HepG2 (cell line): ENCODE measurements at regions not wholly inside any gene's neighbourhood (a gene's known extent, or its start where the extent isn't known, plus 50 kb on each side); places are given as distances from the start of the nearest gene placed in this dataset.

Source experiments
- ATAC-seq: fragments of 200-7000 bp; cut with Tn5 transposase; 3 replicates; pipeline ENCODE4 v1.9.1; 2020; ENCODE audit warnings: mild to moderate bottlenecking, moderate library complexity
- BruUV-seq: library from RNA; stranded (reverse); fragments of 400-500 nt; replicated peaks from 2 replicates; lab custom pipeline; 2021; lab: Mats Ljungman, UMichigan
- CTCF ChIA-PET: fragments of 300-600 bp; formaldehyde crosslinking; extraction: SDS; loops from one replicate; lab custom pipeline; 2021; ENCODE audit warnings: low total read pairs, inconsistent platforms, low intra/inter-chr PET ratio; lab: Yijun Ruan, JAX
- POLR2A ChIA-PET: fragments of 350-600 bp; sonication (Branson Sonifier 250); formaldehyde crosslinking; loops from one replicate; lab custom pipeline; 2020; ENCODE audit warnings: antibody characterized with exemption, inconsistent platforms; lab: Yijun Ruan, JAX
- DNase-seq: peaks from one replicate; pipeline ENCODE4 v3.0.0-alpha.2; 2015; ENCODE audit warnings: low spot score
- FAIRE-seq: peaks from 3 replicates; lab custom pipeline; 2011; peaks lifted over from hg19 to GRCh38; lab: Jason Lieb, UNC
- H2AFZ ChIP-seq: one replicate; pipeline ENCODE4 v1.6.1; 2011; ENCODE audit warnings: low read length, inconsistent platforms
- H3K27ac ChIP-seq: fragments of 300-600 bp; 3 replicates; pipeline ENCODE4 v1.8.0; 2011; ENCODE audit warnings: mixed run types, mild to moderate bottlenecking, mixed read lengths, low read length, inconsistent platforms; ENCODE audit not compliant: insufficient read depth; ENCODE audit errors: extremely low read length
- H3K27me3 ChIP-seq, 2 experiments: fragments of 200-600 bp in 1 of 2; 2 replicates in 1 of 2; 3 replicates in 1 of 2; pipeline versions ENCODE4 v1.6.0 to v1.8.0; 2011; ENCODE audit warnings: low read length in 2 of 2, mild to moderate bottlenecking in 2 of 2, moderate library complexity in 2 of 2, inconsistent platforms in 1 of 2; ENCODE audit not compliant: insufficient read depth in 2 of 2, control insufficient read depth in 1 of 2
- H3K36me3 ChIP-seq, 2 experiments: fragments of 200-600 bp in 1 of 2; replicated peaks in 1 of 2; 2 replicates in 1 of 2; 3 replicates in 1 of 2; pipeline versions ENCODE4 v1.5.1 to v1.8.0; 2011; ENCODE audit warnings: low read length in 2 of 2, inconsistent platforms in 1 of 2; ENCODE audit not compliant: insufficient read depth in 2 of 2, control insufficient read depth in 1 of 2
- H3K4me1 ChIP-seq: 2 replicates; pipeline ENCODE4 v1.5.1; 2012; ENCODE audit warnings: low read length, inconsistent platforms; ENCODE audit not compliant: insufficient read depth
- H3K4me2 ChIP-seq: 2 replicates; pipeline ENCODE4 v1.6.0; 2011; ENCODE audit warnings: low read depth, low read length, inconsistent platforms
- H3K4me3 ChIP-seq, 3 experiments: fragments of 200-600 bp in 1 of 3; sonication (generic), shearing (Covaris generic) in 1 of 3; replicated peaks in 1 of 3; 2 replicates each; pipeline ENCODE4 v1.5.1; 2011 to 2016; ENCODE audit warnings: low read length in 3 of 3, inconsistent platforms in 2 of 3, low read depth in 2 of 3, mild to moderate bottlenecking in 2 of 3, control low read depth in 1 of 3, mixed read lengths in 1 of 3; ENCODE audit not compliant: insufficient read depth in 1 of 3
- H3K79me2 ChIP-seq: one replicate; pipeline ENCODE4 v1.6.1; 2011; ENCODE audit warnings: low read length, inconsistent platforms; ENCODE audit not compliant: insufficient read depth
- H3K9ac ChIP-seq: 2 replicates; pipeline ENCODE4 v1.6.0; 2011; ENCODE audit warnings: mild to moderate bottlenecking, low read depth, low read length, inconsistent platforms; ENCODE audit not compliant: insufficient read depth
- H3K9me3 ChIP-seq: 2 replicates; pipeline ENCODE4 v1.5.1; 2012; ENCODE audit warnings: mild to moderate bottlenecking, low read length
- H4K20me1 ChIP-seq: 2 replicates; pipeline ENCODE4 v1.6.0; 2011; ENCODE audit warnings: inconsistent platforms, mild to moderate bottlenecking, low read length, moderate library complexity; ENCODE audit not compliant: insufficient read depth
- EHMT2 ChIP-seq: fragments of 200-600 bp; sonication (generic); IDR thresholded peaks from 2 replicates; pipeline ENCODE4 v1.7.0; 2017; ENCODE audit warnings: antibody characterized with exemption, low read depth, low read length, borderline replicate concordance
- FOXC1 ChIP-seq: sonication (generic); formaldehyde crosslinking; IDR thresholded peaks from 2 replicates; pipeline ENCODE4 v1.8.0; 2022; ENCODE audit warnings: mild to moderate bottlenecking, missing genetic modification reagents, borderline replicate concordance
- FOXJ3 ChIP-seq: sonication (generic); formaldehyde crosslinking; IDR thresholded peaks from 2 replicates; pipeline ENCODE4 v1.4.0; 2020; ENCODE audit warnings: missing genetic modification reagents, mild to moderate bottlenecking, borderline replicate concordance
- GZF1 ChIP-seq: sonication (generic); formaldehyde crosslinking; IDR thresholded peaks from 2 replicates; pipeline ENCODE4 v1.5.1; 2020; ENCODE audit warnings: mild to moderate bottlenecking, missing genetic modification reagents
- HOXA3 ChIP-seq: sonication (generic); formaldehyde crosslinking; IDR thresholded peaks from 2 replicates; pipeline ENCODE4 v1.5.0; 2020; ENCODE audit warnings: missing genetic modification reagents
- HOXA7 ChIP-seq: sonication (generic); formaldehyde crosslinking; IDR thresholded peaks from 2 replicates; pipeline ENCODE4 v1.8.1; 2022; ENCODE audit warnings: mild to moderate bottlenecking, missing genetic modification reagents, moderate library complexity
- KLF16 ChIP-seq, 2 experiments: sonication (generic) in 1 of 2; formaldehyde crosslinking in 1 of 2; IDR thresholded peaks; 2 replicates each; pipeline versions ENCODE4 v1.6.1 to v1.8.0; 2016 to 2023; ENCODE audit warnings: missing genetic modification reagents in 2 of 2, missing compliant biosample characterization in 1 of 2
- MYNN ChIP-seq: sonication (generic); formaldehyde crosslinking; IDR thresholded peaks from 2 replicates; pipeline ENCODE4 v1.4.0; 2020; ENCODE audit warnings: mild to moderate bottlenecking, low read depth, missing genetic modification reagents
- NPAS2 ChIP-seq: sonication (generic); formaldehyde crosslinking; IDR thresholded peaks from 2 replicates; pipeline ENCODE4 v1.8.0; 2022; ENCODE audit warnings: mild to moderate bottlenecking, missing genetic modification reagents, borderline replicate concordance
- TCF12 ChIP-seq, 2 experiments: fragments of 450-650 bp in 1 of 2; sonication (generic) in 1 of 2; formaldehyde crosslinking in 1 of 2; IDR thresholded peaks; 2 replicates each; pipeline versions ENCODE4 v1.6.1 to v1.8.0; 2017 to 2022; ENCODE audit warnings: antibody characterized with exemption in 1 of 2, mild to moderate bottlenecking in 1 of 2, missing genetic modification reagents in 1 of 2, moderate library complexity in 1 of 2
- ZNF234 ChIP-seq: sonication (generic); formaldehyde crosslinking; conservative IDR thresholded peaks from 2 replicates; pipeline ENCODE4 v1.5.1; 2020; ENCODE audit warnings: mild to moderate bottlenecking, missing genetic modification reagents
- ZNF557 ChIP-seq: sonication (generic); formaldehyde crosslinking; IDR thresholded peaks from 2 replicates; pipeline ENCODE4 v1.4.0; 2020; ENCODE audit warnings: missing genetic modification reagents
- ZNF609 ChIP-seq: sonication (generic); formaldehyde crosslinking; IDR thresholded peaks from 2 replicates; pipeline ENCODE4 v1.4.0; 2020; ENCODE audit warnings: mild to moderate bottlenecking, missing genetic modification reagents, borderline replicate concordance
- ZNF644 ChIP-seq: IDR thresholded peaks from 2 replicates; pipeline ENCODE4 v1.6.1; 2016; ENCODE audit warnings: low read depth
- WGBS: methylation state at CpG from one replicate; pipeline ENCODE4 v1.1.6; 2017; ENCODE audit warnings: low lambda C conversion rate; 5-methylcytosine and 5-hydroxymethylcytosine counted together
- in situ Hi-C: cut with HindIII; loops from 2 replicates; pipeline ENCODE4 v1.10.0; 2017; ENCODE audit warnings: low pct_unique_long_range_greater_than_20kb; ENCODE audit not compliant: extremely low pct_ligation_motif_present
- intact Hi-C: fragments of 100-400 bp; cut with micrococcal nuclease; formaldehyde crosslinking; loops from one replicate; pipeline ENCODE4 v1.10.0; 2022; ENCODE audit not compliant: unreplicated experiment

GRCh38 chrY:21121065-21121464, 365.2 kb downstream of the RPS4Y2 start:
- DNase-seq (no peak), FAIRE-seq (no peak), ATAC-seq (no peak)
- Histone ChIP-seq H3K9ac (no peak overlapping the region), H3K36me3 (no peaks in the 10 kb centered on the region), H2AFZ (no peak overlapping the region), H3K27ac (no peak overlapping the region), H3K79me2 (no peaks in the 10 kb centered on the region), H3K27me3 (no peaks in the 10 kb centered on the region), H4K20me1 (no peaks in the 10 kb centered on the region), H3K4me3 (no peak overlapping the region), H3K9me3 (peaks cover 37% of the 10 kb centered on the region), H3K4me1 (no peaks in the 10 kb centered on the region), H3K4me2 (no peak overlapping the region)
- BruUV-seq, result no TSS peak
- ChIA-PET CTCF (no interaction called here), POLR2A (no interaction called here)
- intact Hi-C loops (no loop called here), in situ Hi-C loops (no loop called here)
- 70% methylated on average over 1 of the region's 1 CpG for WGBS
- TF ChIP-seq HOXA3 (CRISPR knock-in tag), result no peak
- TF ChIP-seq ZNF557 (CRISPR knock-in tag), result no peak
- TF ChIP-seq ZNF644 (CRISPR knock-in tag), result no peak
- TF ChIP-seq FOXC1, result no peak
- no peak for TF ChIP-seq MYNN (CRISPR knock-in tag)
- TF ChIP-seq KLF16 (CRISPR knock-in tag; IDR thresholded peaks at IDR 0.05), result no peak
- TF ChIP-seq NPAS2, result no peak
- TF ChIP-seq ZNF234, result no peak

- ATAC-seq (no peak), FAIRE-seq (no peak), DNase-seq (no peak)
- Histone ChIP-seq H3K27me3 (no peaks in the 10 kb centered on the region), H3K4me2 (no peak overlapping the region), H2AFZ (no peak overlapping the region), H3K27ac (no peak overlapping the region), H4K20me1 (no peaks in the 10 kb centered on the region), H3K4me3 (no peak overlapping the region), H3K36me3 (no peaks in the 10 kb centered on the region), H3K79me2 (no peaks in the 10 kb centered on the region), H3K4me1 (no peaks in the 10 kb centered on the region), H3K9me3 (peaks cover 86% of the 10 kb centered on the region), H3K9ac (no peak overlapping the region)
- TF ChIP-seq GZF1 (CRISPR knock-in tag) (no peak), ZNF609 (CRISPR knock-in tag) (no peak), TCF12 (IDR thresholded peaks at IDR 0.05) (no peak), TCF12 (CRISPR knock-in tag; IDR thresholded peaks at IDR 0.05) (no peak), EHMT2 (no peak), HOXA7 (CRISPR knock-in tag) (no peak), FOXJ3 (CRISPR knock-in tag) (no peak)
- ChIA-PET CTCF (no interaction called here), POLR2A (no interaction called here)
- no CpG with 5 or more reads among the region's 1 CpG for WGBS
- no TSS peak for BruUV-seq
- intact Hi-C loops, result no loop called here
- in situ Hi-C loops, result loop anchor here (25.0 kb wide), 1 partner anchor 148 kb away; no protein-coding TSS in a partner anchor
These were observed 375.5 kb upstream of the RBMY1B start for GRCh38 chrY:21135591-21135990.
